ENCODE measurements at regions not wholly inside any gene's neighbourhood (a gene's known extent, or its start where the extent isn't known, plus 50 kb on each side); places are given as distances from the start of the nearest gene placed in this dataset.

- H3K27ac ChIP-seq, result peak overlapping the region; percentile 91; a peak in 5 of 6 replicates
- CTCF ChIA-PET, result no interaction called here
- 83% methylated on average over 18 of the region's 18 CpGs for WGBS (ENCODE audit: missing lambda C conversion rate)
Measured at GRCh38 chr2:8594731-8595427, 87.0 kb upstream of the ID2 start.

DNA sequence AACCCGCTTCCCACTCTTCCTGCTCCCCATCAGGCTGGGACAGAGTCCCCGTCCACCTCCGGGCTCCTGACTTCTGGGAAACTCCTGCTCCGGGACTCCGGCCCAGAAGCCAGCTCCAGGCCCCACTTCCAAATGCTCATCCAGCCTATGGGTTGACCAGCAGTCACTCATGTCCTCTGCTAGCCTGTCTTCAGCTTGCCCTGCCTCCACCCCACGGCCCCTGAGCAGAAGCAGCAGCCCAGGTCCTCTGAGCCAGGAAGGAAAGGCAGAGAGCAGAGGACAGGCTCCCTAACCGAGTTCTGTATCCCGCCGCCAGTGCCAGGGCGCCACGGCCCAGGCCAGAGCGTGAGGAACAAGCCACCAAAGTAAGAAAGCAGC lies 86.4 kb upstream of the ID2 start:
- no peak for DNase-seq (ENCODE audit: low read depth in 1 of 2, low spot score in 1 of 2)
- CTCF ChIA-PET, result no interaction called here
- POLR2A ChIA-PET, result no interaction called here
- Histone ChIP-seq H3K4me1 (peaks cover 21% of the 10 kb centered on the region), H3K4me3 (no peak overlapping the region), H3K27ac (peak overlapping the region; percentile 91; a peak in 5 of 6 replicates), H3K4me2 (no peak overlapping the region), H3K9me3 (no peaks in the 10 kb centered on the region)
- no peak for ATAC-seq
- no peak for FAIRE-seq
- TF ChIP-seq RFX5 (IDR thresholded peaks at IDR 0.05) (no peak), EP300 (IDR thresholded peaks at IDR 0.05) (no peak; a peak in 1 of 5 replicates), SREBF2 (IDR thresholded peaks at IDR 0.05) (no peak), ESRRA (IDR thresholded peaks at IDR 0.05; ENCODE audit: borderline replicate concordance, low read length) (no peak), CHD4 (IDR thresholded peaks at IDR 0.05; ENCODE audit: borderline replicate concordance) (no peak), SMC3 (IDR thresholded peaks at IDR 0.05) (no peak)
- WGBS (ENCODE audit: missing lambda C conversion rate), result 94% methylated on average over 12 of the region's 12 CpGs

More at GRCh38 chr2:8594731-8595427, 87.0 kb upstream of the ID2 start:
- Histone ChIP-seq H3K4me1 (peaks cover 21% of the 10 kb centered on the region), H3K4me2 (no peak overlapping the region), H3K9me3 (no peaks in the 10 kb centered on the region), H3K4me3 (no peak overlapping the region)
- ATAC-seq (no peak), FAIRE-seq (no peak), DNase-seq (ENCODE audit: low read depth in 1 of 2, low spot score in 1 of 2) (no peak)
- POLR2A ChIA-PET, result no interaction called here
- TF ChIP-seq CEBPB (IDR thresholded peaks at IDR 0.05) (no peak), CBX2 (IDR thresholded peaks at IDR 0.05; ENCODE audit: borderline replicate concordance, low read depth) (no peak), FOSL2 (IDR thresholded peaks at IDR 0.05) (no peak), FOSL2 (CRISPR knock-in tag; IDR thresholded peaks at IDR 0.05) (no peak), RCOR1 (IDR thresholded peaks at IDR 0.05; ENCODE audit: low read depth, low read length) (no peak), HDAC2 (IDR thresholded peaks at IDR 0.05) (no peak), MAFK (IDR thresholded peaks at IDR 0.05; ENCODE audit: partially characterized antibody) (no peak), BCL3 (IDR thresholded peaks at IDR 0.05) (no peak), RFX5 (IDR thresholded peaks at IDR 0.05) (no peak), CHD2 (IDR thresholded peaks at IDR 0.05; ENCODE audit: low read length, partially characterized antibody) (no peak), USF2 (IDR thresholded peaks at IDR 0.05) (no peak), BHLHE40 (IDR thresholded peaks at IDR 0.05; ENCODE audit: low read depth, low read length) (no peak), ESRRA (IDR thresholded peaks at IDR 0.05; ENCODE audit: borderline replicate concordance, low read length) (no peak), ZFP36 (IDR thresholded peaks at IDR 0.05; ENCODE audit: borderline replicate concordance, partially characterized antibody) (no peak), ZNF302 (CRISPR knock-in tag; IDR thresholded peaks at IDR 0.05) (no peak), TFCP2L1 (CRISPR knock-in tag; IDR thresholded peaks at IDR 0.05) (no peak), POLR2AphosphoS2 (conservative IDR thresholded peaks at IDR 0.05; ENCODE audit: low read length) (no peak), ZC3H11A (IDR thresholded peaks at IDR 0.05) (no peak)
- TF ChIP-seq, protein P1, sequence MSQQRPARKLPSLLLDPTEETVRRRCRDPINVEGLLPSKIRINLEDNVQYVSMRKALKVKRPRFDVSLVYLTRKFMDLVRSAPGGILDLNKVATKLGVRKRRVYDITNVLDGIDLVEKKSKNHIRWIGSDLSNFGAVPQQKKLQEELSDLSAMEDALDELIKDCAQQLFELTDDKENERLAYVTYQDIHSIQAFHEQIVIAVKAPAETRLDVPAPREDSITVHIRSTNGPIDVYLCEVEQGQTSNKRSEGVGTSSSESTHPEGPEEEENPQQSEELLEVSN (IDR thresholded peaks at IDR 0.05; ENCODE audit: borderline replicate concordance, low read depth), result no peak
- TF ChIP-seq, protein P2, sequence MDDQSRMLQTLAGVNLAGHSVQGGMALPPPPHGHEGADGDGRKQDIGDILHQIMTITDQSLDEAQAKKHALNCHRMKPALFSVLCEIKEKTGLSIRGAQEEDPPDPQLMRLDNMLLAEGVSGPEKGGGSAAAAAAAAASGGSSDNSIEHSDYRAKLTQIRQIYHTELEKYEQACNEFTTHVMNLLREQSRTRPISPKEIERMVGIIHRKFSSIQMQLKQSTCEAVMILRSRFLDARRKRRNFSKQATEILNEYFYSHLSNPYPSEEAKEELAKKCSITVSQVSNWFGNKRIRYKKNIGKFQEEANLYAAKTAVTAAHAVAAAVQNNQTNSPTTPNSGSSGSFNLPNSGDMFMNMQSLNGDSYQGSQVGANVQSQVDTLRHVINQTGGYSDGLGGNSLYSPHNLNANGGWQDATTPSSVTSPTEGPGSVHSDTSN (IDR thresholded peaks at IDR 0.05), result no peak
- TF ChIP-seq, protein P3, sequence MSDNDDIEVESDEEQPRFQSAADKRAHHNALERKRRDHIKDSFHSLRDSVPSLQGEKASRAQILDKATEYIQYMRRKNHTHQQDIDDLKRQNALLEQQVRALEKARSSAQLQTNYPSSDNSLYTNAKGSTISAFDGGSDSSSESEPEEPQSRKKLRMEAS (IDR thresholded peaks at IDR 0.05), result no peak
